ENCODE measurements at regions not wholly inside any gene's neighbourhood (a gene's known extent, or its start where the extent isn't known, plus 50 kb on each side); places are given as distances from the start of the nearest gene placed in this dataset.
A peak's percentile ranks its signal among the peaks of the same experiment; 100 is the strongest.

- Histone ChIP-seq H3K27ac (ENCODE audit: control insufficient read depth, insufficient read depth, low read length) (peak overlapping the region; percentile 31), H3K4me3 (ENCODE audit: control insufficient read depth in 2 of 3, extremely low read depth in 1 of 3, insufficient read depth in 2 of 3, low read depth in 1 of 3, low read length in 3 of 3) (no peak overlapping the region), H3K9ac (ENCODE audit: control insufficient read depth, extremely low read depth, insufficient read depth, low read length) (no peak overlapping the region), H3K4me1 (ENCODE audit: control insufficient read depth, extremely low read depth, insufficient read depth, low read length) (peaks cover 43% of the 10 kb centered on the region), H4K20me1 (ENCODE audit: control insufficient read depth, extremely low read depth, insufficient read depth, low read length) (no peaks in the 10 kb centered on the region), H3K9me3 (ENCODE audit: control insufficient read depth, low read depth, low read length) (peaks cover 2% of the 10 kb centered on the region), H3K9me1 (ENCODE audit: control insufficient read depth, extremely low read depth, insufficient read depth, low read length) (no peaks in the 10 kb centered on the region), H3K27me3 (ENCODE audit: control insufficient read depth, extremely low read depth, insufficient read depth, low read length) (no peaks in the 10 kb centered on the region), H2AFZ (ENCODE audit: control insufficient read depth, low read length) (no peak overlapping the region), H3K79me2 (ENCODE audit: control insufficient read depth, insufficient read depth, low read length) (no peaks in the 10 kb centered on the region), H3K4me2 (ENCODE audit: control insufficient read depth, extremely low read depth, insufficient read depth, low read depth, low read length) (no peak overlapping the region), H3K36me3 (ENCODE audit: control insufficient read depth in 2 of 2, extremely low read depth in 1 of 2, insufficient read depth in 2 of 2, low read length in 2 of 2) (no peaks in the 10 kb centered on the region)
- dilution Hi-C loops (cut with MboI; ENCODE audit: extremely low pct_ligation_motif_present, low sequenced_read_pairs), result no loop called here
- no peak for TF ChIP-seq EZH2 (IDR thresholded peaks at IDR 0.05; ENCODE audit: low read length)
- no peak for TF ChIP-seq CTCF (optimal IDR thresholded peaks at IDR 0.05 in 1 of 3, IDR thresholded peaks at IDR 0.05 in 1 of 3, conservative IDR thresholded peaks at IDR 0.05 in 1 of 3; ENCODE audit: extremely low read depth in 1 of 3, insufficient read depth in 2 of 3, low read length in 3 of 3)
- DNase-seq (ENCODE audit: low read depth, low spot score), result no peak
- FAIRE-seq, result peak; percentile 41
These were observed 189.0 kb upstream of the CDKN3 start for GRCh38 chr14:54207476-54208462.

GRCh38 chr14:54208751-54209150 is 188.1 kb upstream of the CDKN3 start:
- Histone ChIP-seq H3K27me3 (ENCODE audit: control insufficient read depth, extremely low read depth, insufficient read depth, low read length) (no peaks in the 10 kb centered on the region), H2AFZ (ENCODE audit: control insufficient read depth, low read length) (no peak overlapping the region), H3K27ac (ENCODE audit: control insufficient read depth, insufficient read depth, low read length) (no peak overlapping the region), H3K79me2 (ENCODE audit: control insufficient read depth, insufficient read depth, low read length) (no peaks in the 10 kb centered on the region), H4K20me1 (ENCODE audit: control insufficient read depth, extremely low read depth, insufficient read depth, low read length) (no peaks in the 10 kb centered on the region), H3K4me2 (ENCODE audit: control insufficient read depth, extremely low read depth, insufficient read depth, low read depth, low read length) (no peak overlapping the region), H3K9me3 (ENCODE audit: control insufficient read depth, low read depth, low read length) (peaks cover 3% of the 10 kb centered on the region), H3K9me1 (ENCODE audit: control insufficient read depth, extremely low read depth, insufficient read depth, low read length) (no peaks in the 10 kb centered on the region), H3K4me3 (ENCODE audit: control insufficient read depth in 2 of 3, extremely low read depth in 1 of 3, insufficient read depth in 2 of 3, low read depth in 1 of 3, low read length in 3 of 3) (no peak overlapping the region), H3K36me3 (ENCODE audit: control insufficient read depth in 2 of 2, extremely low read depth in 1 of 2, insufficient read depth in 2 of 2, low read length in 2 of 2) (no peaks in the 10 kb centered on the region), H3K4me1 (ENCODE audit: control insufficient read depth, extremely low read depth, insufficient read depth, low read length) (peaks cover 43% of the 10 kb centered on the region), H3K9ac (ENCODE audit: control insufficient read depth, extremely low read depth, insufficient read depth, low read length) (no peak overlapping the region)
- dilution Hi-C loops (cut with MboI; ENCODE audit: extremely low pct_ligation_motif_present, low sequenced_read_pairs), result no loop called here
- no peak for TF ChIP-seq CTCF (optimal IDR thresholded peaks at IDR 0.05 in 1 of 3, IDR thresholded peaks at IDR 0.05 in 1 of 3, conservative IDR thresholded peaks at IDR 0.05 in 1 of 3; ENCODE audit: extremely low read depth in 1 of 3, insufficient read depth in 2 of 3, low read length in 3 of 3)
- FAIRE-seq (no peak), DNase-seq (ENCODE audit: low read depth, low spot score) (no peak)
